Breast epithelium (tissue), 3 donors: ENCODE measurements at regions not wholly inside any gene's neighbourhood (a gene's known extent, or its start where the extent isn't known, plus 50 kb on each side); places are given as distances from the start of the nearest gene placed in this dataset.

Experiments
- CTCF ChIP-seq, 3 donors: fragments of 450-650 bp; IDR thresholded peaks; one replicate each; pipeline ENCODE4 v1.5.1; 2016 to 2017; ENCODE audit warnings: antibody characterized with exemption in 3 of 3, mild to moderate bottlenecking in 3 of 3, moderate library complexity in 3 of 3
- POLR2A ChIP-seq: fragments of 450-650 bp; IDR thresholded peaks from one replicate; pipeline ENCODE4 v1.6.1; 2016; ENCODE audit warnings: antibody characterized with exemption, mild to moderate bottlenecking, moderate library complexity

DNA sequence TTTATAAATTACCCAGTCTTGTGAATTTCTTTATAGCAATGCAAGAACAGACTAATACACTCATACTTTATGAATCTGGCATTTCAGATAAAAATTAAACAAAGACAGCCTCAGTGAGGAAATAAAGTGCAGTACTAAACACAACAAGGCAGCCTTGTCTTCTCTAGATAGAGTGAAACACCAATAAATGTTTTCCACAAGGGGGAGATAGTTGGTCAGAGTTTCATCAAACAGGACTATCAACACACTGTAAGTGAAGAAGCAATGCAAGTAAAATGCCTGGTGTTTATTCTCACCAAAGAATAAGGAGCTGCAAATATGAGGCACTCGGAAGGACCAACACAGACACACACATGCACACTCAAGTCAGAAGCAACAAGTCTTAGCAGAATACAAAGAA lies 62.8 kb downstream of the FAM9B start:
- TF ChIP-seq POLR2A (no peak), CTCF (IDR thresholded peaks at IDR 0.05) (no peak)
